GM18502 (cell line): ENCODE measurements at regions not wholly inside any gene's neighbourhood (a gene's known extent, or its start where the extent isn't known, plus 50 kb on each side); places are given as distances from the start of the nearest gene placed in this dataset.
A peak's percentile ranks its signal among the peaks of the same experiment; 100 is the strongest.
"Not testable (repeated sequence)": the region's sequence is repeated elsewhere in the genome, so short reads cannot be mapped to it uniquely, and the experiment has no call there.

ENCODE experiments used
- ATAC-seq: cut with Tn5 transposase; IDR thresholded peaks from one replicate; pipeline ENCODE4 v1.9.1; 2021; ENCODE audit warnings: mild to moderate bottlenecking; ENCODE audit not compliant: unreplicated experiment, poor library complexity

DNA sequence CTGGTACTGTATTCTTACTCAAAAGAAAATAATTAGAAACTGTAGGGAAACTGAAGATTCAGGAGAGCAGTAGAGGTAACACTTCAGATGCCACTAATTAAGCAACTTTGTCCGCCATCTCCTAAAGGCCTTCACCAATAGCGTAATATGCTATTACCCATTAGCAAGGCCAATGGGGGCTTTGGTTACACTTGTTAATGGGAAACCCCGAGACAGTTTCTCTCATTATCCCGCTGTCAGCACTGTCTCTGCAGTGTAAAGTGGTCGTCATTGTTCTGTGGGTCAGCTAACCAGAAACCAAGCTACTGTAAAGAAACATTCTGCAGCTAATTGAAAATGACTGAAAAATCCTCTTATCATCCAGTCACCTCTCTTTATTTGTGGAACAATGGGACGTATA is 468.0 kb upstream of the POU3F2 start:
- no peak for ATAC-seq

- no peak for ATAC-seq
Measured at GRCh38 chr6:98380589-98380988, 453.8 kb upstream of the POU3F2 start.

- ATAC-seq = no peak
Measured at GRCh38 chr6:98382246-98382645, 452.1 kb upstream of the POU3F2 start.

DNA sequence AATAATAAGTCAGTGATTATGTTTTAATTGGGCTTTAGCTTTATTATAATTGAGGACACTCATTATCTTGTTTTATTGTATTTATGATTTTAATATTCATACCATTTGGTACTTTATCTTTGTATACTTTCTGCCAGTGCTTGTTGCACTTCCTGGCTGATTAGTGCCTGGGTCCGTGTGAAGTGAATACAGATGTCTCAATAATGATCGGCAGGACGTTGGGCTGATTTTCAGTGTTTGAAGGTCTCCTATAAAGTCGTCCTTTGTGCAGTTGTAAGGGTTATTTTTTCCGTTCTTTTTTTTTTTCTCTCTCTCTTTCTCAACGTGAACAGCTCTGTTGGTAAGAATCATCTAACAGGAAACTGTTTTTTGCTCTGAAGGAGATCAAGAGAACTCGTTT is 450.0 kb upstream of the POU3F2 start:
- no peak for ATAC-seq

DNA sequence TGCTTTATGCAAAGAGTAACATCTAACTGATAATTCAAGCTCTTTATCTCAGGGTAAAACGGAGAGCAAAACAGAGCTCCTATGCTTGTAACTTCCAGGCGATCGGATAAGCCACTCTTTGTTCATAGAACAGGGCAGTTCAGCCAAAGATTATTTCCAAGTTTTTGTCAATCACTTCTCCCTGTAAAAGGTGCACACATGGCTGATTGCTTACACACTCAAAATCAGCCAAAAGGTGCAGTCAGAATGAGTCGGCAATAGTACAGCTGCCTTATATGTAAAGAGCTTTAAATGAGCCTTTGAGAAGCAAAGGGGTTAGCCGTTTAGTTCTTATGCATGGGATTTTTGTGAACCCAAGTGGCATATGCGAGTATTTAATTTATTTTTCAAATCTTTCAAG is 449.6 kb upstream of the POU3F2 start:
- ATAC-seq = no peak

GRCh38 chr6:98395610-98396166 is 438.7 kb upstream of the POU3F2 start:
- no peak for ATAC-seq

DNA sequence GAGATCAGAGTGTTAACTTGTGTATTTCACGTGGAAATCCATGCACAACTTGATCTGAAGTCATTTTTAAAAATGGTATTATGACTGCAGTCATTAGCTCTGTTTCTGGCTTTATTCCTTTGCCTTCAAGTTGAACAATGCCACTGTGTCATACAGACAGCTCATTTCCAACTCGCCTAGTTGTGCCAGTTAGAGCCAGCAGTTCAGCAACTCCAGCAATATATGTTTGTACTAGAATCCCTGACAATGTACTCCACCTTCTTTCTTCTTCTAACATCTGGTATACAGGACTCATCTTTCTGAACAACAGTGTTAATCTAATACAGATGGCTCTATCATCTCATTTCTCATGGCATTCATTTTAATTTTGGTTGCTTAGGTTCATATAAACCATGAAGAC is 418.3 kb upstream of the POU3F2 start:
- no peak for ATAC-seq

GRCh38 chr6:98416497-98417158 is 417.7 kb upstream of the POU3F2 start:
- ATAC-seq = not testable (repeated sequence)

DNA sequence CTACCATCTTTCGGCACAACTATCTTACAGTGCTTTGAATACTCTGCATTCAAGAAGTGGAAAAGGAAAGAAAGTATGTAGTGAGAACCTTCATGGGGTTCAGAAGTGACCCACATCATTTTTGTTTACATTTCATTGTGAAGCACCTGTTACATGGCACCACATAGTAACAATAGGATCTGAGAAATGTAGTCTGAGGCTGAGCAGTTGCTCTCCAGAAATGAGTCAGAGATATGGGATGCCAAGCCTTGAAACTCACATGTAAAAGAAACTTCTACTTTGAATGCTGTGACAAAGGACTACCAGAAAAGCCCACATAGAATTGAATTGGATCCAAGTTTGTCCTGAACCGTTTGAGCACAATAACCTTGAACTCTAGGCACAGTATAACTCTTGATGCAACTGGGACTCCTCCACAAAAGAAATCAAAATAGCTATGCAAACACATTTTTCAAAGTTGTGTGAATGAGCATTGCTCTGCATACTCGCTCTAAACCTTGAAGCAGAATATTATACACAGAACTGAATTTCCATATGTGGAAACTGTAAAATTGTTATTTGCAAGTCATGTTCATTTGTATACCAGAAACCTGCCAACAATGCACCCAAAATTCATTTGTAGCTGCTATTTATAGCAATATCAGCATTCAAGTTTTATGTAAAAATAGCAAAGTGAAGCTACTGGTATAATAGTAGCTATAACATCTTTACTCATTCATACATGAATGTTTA is 400.9 kb upstream of the POU3F2 start:
- ATAC-seq = peak; percentile 93

DNA sequence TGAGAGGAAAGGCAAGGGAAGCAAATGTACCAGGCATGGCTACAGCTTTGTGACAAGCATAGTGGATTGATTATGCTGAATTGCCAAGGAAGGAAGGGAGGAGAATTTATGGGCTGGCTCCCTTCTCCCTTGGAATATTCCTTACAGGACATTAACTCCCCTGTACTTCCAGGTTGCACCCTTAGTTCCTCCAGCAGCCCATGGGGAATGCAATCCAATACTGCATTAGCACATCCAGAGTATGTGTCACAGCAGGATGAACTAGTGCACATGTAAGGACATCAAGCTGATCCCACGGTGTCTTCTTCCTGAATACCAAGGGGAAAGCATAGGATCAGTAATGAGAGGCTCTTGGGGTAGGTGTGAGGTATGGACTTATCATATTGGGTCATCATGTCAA is 390.7 kb upstream of the POU3F2 start:
- ATAC-seq = no peak

- ATAC-seq = no peak
Measured at GRCh38 chr6:98452685-98453084, 381.7 kb upstream of the POU3F2 start.

- ATAC-seq = no peak
Measured at GRCh38 chr6:98454809-98455322, 379.5 kb upstream of the POU3F2 start.

DNA sequence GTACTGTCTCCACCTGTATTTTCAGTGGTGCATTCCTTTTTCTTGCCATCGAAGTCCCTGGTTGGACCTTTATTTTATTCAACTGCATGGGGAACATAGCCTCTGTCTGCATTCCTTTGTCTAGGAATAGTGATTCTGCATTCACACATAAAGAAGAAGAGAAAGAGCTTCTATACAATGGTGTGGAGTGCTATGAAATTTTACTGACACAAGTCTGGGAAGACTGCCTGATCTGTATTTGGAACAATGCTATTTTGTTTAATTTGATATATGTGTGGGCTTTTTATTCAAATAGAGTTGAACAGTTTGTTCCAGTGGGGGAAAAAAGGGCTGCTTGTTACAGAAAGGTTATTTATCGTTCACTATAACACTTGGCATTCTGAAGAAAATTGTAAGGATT is 375.7 kb upstream of the POU3F2 start:
- ATAC-seq = no peak

GRCh38 chr6:98463038-98464000 is 371.1 kb upstream of the POU3F2 start:
- no peak for ATAC-seq

GRCh38 chr6:98467091-98467490 is 367.3 kb upstream of the POU3F2 start:
- no peak for ATAC-seq

DNA sequence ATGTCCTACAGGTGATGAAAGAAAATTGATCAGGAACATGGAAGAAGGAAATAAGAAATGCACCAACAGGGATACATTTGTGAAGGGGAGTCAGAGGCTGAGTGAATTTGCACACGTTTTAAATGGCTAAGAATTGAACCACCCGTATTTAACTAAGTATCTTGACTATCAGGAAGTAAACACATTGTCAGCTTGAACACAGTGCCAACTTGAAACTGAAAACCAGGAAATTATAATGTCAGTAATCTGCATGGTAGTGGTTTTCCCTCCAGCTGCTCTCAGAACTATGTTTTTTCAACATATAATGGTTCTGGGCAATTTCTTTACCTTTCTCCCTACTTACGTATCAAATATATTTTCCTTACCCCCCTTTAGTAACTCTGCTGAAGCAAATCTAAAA is 366.5 kb upstream of the POU3F2 start:
- ATAC-seq = no peak

DNA sequence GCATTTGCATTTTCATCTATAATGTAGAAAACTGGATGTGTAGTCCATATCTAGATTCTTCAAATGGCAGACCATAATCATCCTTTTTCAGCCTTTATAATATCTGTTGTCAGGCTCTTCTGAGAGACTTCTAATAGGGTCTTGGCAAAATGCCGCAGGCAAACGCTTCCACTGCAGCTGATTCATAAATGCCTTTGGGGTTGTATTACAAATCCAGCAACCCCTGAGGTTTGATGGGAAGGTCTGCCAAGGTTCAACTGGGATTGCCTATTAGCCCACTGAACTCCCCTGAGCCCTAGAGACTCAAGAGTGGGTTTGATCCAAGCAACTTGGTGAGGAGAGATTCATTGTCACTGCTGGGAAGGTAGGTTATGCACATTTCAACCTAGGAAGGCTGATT is 365.2 kb upstream of the POU3F2 start:
- ATAC-seq = no peak

GRCh38 chr6:98470821-98471220 is 363.6 kb upstream of the POU3F2 start:
- no peak for ATAC-seq

GRCh38 chr6:98471444-98471843 is 362.9 kb upstream of the POU3F2 start:
- no peak for ATAC-seq

- ATAC-seq = no peak
Measured at GRCh38 chr6:98477231-98477630, 357.1 kb upstream of the POU3F2 start.
